Panc1 (cell line): ENCODE measurements at regions not wholly inside any gene's neighbourhood (a gene's known extent, or its start where the extent isn't known, plus 50 kb on each side); places are given as distances from the start of the nearest gene placed in this dataset.

Experiments
- ATAC-seq: fragments of 200-7000 bp; cut with Tn5 transposase; 2 replicates; pipeline ENCODE4 v1.9.1; 2020; ENCODE audit warnings: mild to moderate bottlenecking, moderate library complexity
- BruUV-seq: library from RNA; stranded (reverse); fragments of 400-500 nt; replicated peaks from 2 replicates; lab custom pipeline; 2021; lab: Mats Ljungman, UMichigan
- CTCF ChIA-PET: fragments of 300-600 bp; sonication (Branson Sonifier 250); formaldehyde crosslinking; loops from one replicate; lab custom pipeline; 2022; ENCODE audit warnings: antibody characterized with exemption; lab: Charles Lee
- POLR2A ChIA-PET: fragments of 300-600 bp; sonication (Branson Sonifier 250); formaldehyde crosslinking; loops from one replicate; lab custom pipeline; 2022; ENCODE audit warnings: antibody characterized with exemption; lab: Charles Lee
- DNase-seq: peaks from one replicate; pipeline ENCODE4 v3.0.0-alpha.2; 2010; ENCODE audit warnings: low read depth, low spot score
- H3K27ac ChIP-seq: 2 replicates; pipeline ENCODE4 v1.5.1; 2011; ENCODE audit warnings: mild to moderate bottlenecking, low read length, inconsistent platforms
- H3K27me3 ChIP-seq: fragments of 200-500 bp; sonication (Bioruptor generic); 2 replicates; pipeline ENCODE4 v1.6.0; 2014; ENCODE audit warnings: low read length, inconsistent platforms; ENCODE audit not compliant: control insufficient read depth, insufficient read depth
- H3K36me3 ChIP-seq: fragments of 200-500 bp; sonication (Bioruptor generic); 2 replicates; pipeline ENCODE4 v1.5.1; 2014; ENCODE audit warnings: inconsistent platforms, mild to moderate bottlenecking, low read length, moderate library complexity; ENCODE audit not compliant: control insufficient read depth, insufficient read depth
- H3K4me1 ChIP-seq: 2 replicates; pipeline ENCODE4 v1.5.1; 2011; ENCODE audit warnings: inconsistent platforms, mild to moderate bottlenecking, low read length, moderate library complexity; ENCODE audit not compliant: control insufficient read depth, insufficient read depth
- H3K4me3 ChIP-seq, 2 experiments: 2 replicates each; pipeline ENCODE4 v1.5.1; 2011 to 2012; ENCODE audit warnings: low read depth in 2 of 2, low read length in 2 of 2, mild to moderate bottlenecking in 2 of 2, inconsistent platforms in 1 of 2, moderate library complexity in 1 of 2
- H3K9me3 ChIP-seq: fragments of 200-500 bp; sonication (Bioruptor generic); 2 replicates; pipeline ENCODE4 v1.5.1; 2014; ENCODE audit warnings: low read depth, mild to moderate bottlenecking, inconsistent platforms, low read length, moderate library complexity; ENCODE audit not compliant: control insufficient read depth, insufficient read depth
- CTCF ChIP-seq: fragments of 450-650 bp; IDR thresholded peaks from 2 replicates; pipeline ENCODE4 v1.5.1; 2017; ENCODE audit warnings: mild to moderate bottlenecking
- POLR2AphosphoS5 ChIP-seq: IDR thresholded peaks from 2 replicates; pipeline ENCODE4 v1.6.1; 2012; ENCODE audit warnings: mild to moderate bottlenecking, low read depth, low read length, moderate library complexity
- REST ChIP-seq, 2 experiments: IDR thresholded peaks; 2 replicates each; pipeline ENCODE4 v1.6.1; 2011 to 2012; ENCODE audit warnings: low read depth in 2 of 2, control low read depth in 1 of 2, low read length in 1 of 2, mild to moderate bottlenecking in 1 of 2, moderate library complexity in 1 of 2; ENCODE audit not compliant: insufficient read depth in 1 of 2
- SIN3A ChIP-seq: IDR thresholded peaks from 2 replicates; pipeline ENCODE4 v1.6.1; 2012; ENCODE audit warnings: low read depth, mild to moderate bottlenecking, low read length, moderate library complexity, borderline replicate concordance; ENCODE audit not compliant: insufficient read depth
- TCF7L2 ChIP-seq: IDR thresholded peaks from 2 replicates; pipeline ENCODE4 v1.6.1; 2011; ENCODE audit warnings: mild to moderate bottlenecking, low read depth, low read length, inconsistent platforms
- in situ Hi-C: cut with HindIII; loops from 2 replicates; pipeline ENCODE4 v1.10.0; 2016; ENCODE audit warnings: low sequenced_read_pairs, low pct_unique_long_range_greater_than_20kb
- intact Hi-C: fragments of 100-400 bp; cut with micrococcal nuclease; formaldehyde crosslinking; loops from one replicate; pipeline ENCODE4 v1.10.0; 2022; ENCODE audit not compliant: unreplicated experiment

- Histone ChIP-seq H3K27ac (no peak overlapping the region), H3K36me3 (no peaks in the 10 kb centered on the region), H3K4me3 (no peak overlapping the region), H3K9me3 (no peaks in the 10 kb centered on the region), H3K27me3 (no peaks in the 10 kb centered on the region), H3K4me1 (peaks cover 10% of the 10 kb centered on the region)
- BruUV-seq, result no TSS peak
- in situ Hi-C loops (no loop called here), intact Hi-C loops (loop anchor here (5.0 kb wide), 1 partner anchor 262 kb away; no protein-coding TSS in a partner anchor)
- ChIA-PET CTCF (interaction anchor here (0.9 kb wide), 2 partner anchors 119 to 262 kb away, joined by 3 to 4 read pairs; no protein-coding TSS in a partner anchor), POLR2A (no interaction called here)
- no peak for ATAC-seq
- no peak for TF ChIP-seq REST (IDR thresholded peaks at IDR 0.05; ENCODE audit: insufficient read depth in 1 of 2, low read depth in 2 of 2, low read length in 1 of 2)
- no peak for TF ChIP-seq POLR2AphosphoS5
- TF ChIP-seq TCF7L2, result no peak
- no peak for TF ChIP-seq SIN3A
- no peak for TF ChIP-seq CTCF
- no peak for DNase-seq
These were observed 55.7 kb downstream of the IER5 start for GRCh38 chr1:181144238-181144637.

DNA sequence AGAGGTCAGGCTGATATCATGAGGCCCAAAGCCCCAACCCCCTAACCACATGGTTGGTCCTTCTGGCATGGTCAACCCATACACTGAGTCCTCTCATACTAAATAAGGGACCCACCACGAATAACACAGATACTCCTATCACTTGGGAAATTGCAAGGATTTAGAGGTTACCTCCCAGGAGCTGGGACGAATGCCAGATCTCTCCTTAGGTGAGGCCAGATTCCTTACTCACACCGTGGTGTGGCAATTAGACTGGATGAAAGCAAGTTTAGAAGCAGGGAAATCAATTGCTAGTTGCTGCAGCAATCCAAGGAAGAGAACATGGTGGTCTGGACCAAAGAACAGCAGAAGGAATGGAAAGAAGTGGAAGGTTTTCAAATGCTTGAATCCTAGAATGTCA is 60.1 kb downstream of the IER5 start:
- TF ChIP-seq CTCF (no peak), TCF7L2 (no peak), POLR2AphosphoS5 (no peak), REST (IDR thresholded peaks at IDR 0.05; ENCODE audit: insufficient read depth in 1 of 2, low read depth in 2 of 2, low read length in 1 of 2) (no peak)
- no peak for DNase-seq
- ChIA-PET CTCF (no interaction called here), POLR2A (no interaction called here)
- Histone ChIP-seq H3K27me3 (no peaks in the 10 kb centered on the region), H3K36me3 (no peaks in the 10 kb centered on the region), H3K4me1 (no peaks in the 10 kb centered on the region), H3K27ac (no peak overlapping the region), H3K4me3 (no peak overlapping the region), H3K9me3 (no peaks in the 10 kb centered on the region)
- no peak for ATAC-seq
- in situ Hi-C loops, result no loop called here
- intact Hi-C loops, result no loop called here
- BruUV-seq, result no TSS peak
